ENCODE measurements at regions not wholly inside any gene's neighbourhood (a gene's known extent, or its start where the extent isn't known, plus 50 kb on each side); places are given as distances from the start of the nearest gene placed in this dataset.
"Not testable (repeated sequence)": the region's sequence is repeated elsewhere in the genome, so short reads cannot be mapped to it uniquely, and the experiment has no call there.

DNA sequence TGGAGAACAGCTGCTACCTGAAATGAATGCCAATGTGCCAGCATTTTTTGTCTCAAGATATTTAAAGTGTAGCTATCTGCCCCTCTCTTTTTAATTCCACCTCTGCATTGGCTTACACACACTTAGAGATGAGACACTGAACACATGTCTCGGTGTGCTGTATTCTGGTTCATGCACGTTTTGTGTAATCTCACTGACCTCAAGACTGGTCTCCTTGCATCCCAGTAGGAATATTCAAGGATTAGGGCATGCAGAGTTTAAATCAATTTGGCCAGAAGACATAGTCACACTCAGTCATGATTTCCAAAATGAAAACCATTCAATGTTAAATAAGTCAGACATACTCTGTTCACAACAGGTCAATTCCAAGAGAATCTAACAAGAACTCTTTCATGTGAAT lies 561.8 kb upstream of the TUSC1 start:
- DNase-seq (ENCODE audit: low read depth in 2 of 2) = no peak

DNA sequence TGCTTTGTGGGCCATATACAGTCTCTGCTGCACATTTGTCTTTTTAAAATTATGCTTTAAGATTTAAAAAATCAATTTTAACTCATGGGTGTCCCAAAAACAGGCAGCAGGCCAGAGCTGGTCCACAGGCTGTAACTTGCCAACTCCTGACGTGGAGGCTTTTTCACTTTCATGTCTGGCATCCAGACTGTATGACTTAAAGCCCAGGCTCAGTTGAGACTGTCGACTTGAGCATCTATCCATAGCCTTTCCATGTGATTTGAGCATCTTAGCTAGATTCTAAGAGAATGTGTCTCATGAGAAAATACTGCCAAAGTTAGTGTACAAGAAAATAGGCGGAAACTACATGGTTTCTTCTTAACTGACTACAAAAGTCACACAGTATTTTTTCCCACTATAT lies 559.0 kb upstream of the TUSC1 start:
- DNase-seq (ENCODE audit: low read depth in 2 of 2) = no peak

DNA sequence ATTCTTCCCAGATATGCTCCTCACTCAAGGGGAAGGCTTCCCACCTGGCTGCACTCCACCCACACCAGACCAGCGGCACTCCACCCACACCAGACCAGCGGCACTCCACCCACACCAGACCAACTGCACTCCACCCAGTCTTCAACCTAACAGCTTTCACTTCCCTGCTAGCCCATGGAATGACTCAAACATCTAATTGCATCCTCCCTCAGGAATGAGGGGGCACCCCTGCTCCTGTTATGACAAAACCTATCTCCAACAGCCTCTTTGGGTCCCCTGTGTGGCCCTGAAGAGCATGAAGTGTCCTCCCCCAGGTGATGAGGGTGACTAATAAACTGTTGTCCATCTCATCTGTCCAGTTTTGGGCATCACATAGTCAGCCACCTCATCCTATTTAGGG lies 556.6 kb upstream of the TUSC1 start:
- DNase-seq (ENCODE audit: low read depth in 2 of 2) = no peak

DNA sequence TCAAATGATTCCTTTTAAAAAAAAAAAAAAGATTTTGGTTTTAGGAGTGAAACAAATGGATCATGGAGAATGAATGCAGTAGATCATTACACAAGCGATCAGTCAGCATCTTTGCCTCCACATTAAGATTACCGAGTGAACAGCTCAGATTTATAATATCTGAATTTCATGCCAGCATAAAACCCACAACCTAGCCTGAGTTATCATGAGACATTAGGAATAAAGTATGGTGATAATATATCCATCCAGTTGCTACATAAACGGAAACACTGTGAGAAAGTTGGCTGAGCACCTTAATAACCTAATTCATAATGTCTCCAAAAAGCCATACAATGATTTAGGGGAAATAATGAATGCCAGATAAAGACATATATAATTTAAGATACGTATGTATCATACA lies 553.1 kb upstream of the TUSC1 start:
- DNase-seq (ENCODE audit: low read depth in 2 of 2) = no peak

DNA sequence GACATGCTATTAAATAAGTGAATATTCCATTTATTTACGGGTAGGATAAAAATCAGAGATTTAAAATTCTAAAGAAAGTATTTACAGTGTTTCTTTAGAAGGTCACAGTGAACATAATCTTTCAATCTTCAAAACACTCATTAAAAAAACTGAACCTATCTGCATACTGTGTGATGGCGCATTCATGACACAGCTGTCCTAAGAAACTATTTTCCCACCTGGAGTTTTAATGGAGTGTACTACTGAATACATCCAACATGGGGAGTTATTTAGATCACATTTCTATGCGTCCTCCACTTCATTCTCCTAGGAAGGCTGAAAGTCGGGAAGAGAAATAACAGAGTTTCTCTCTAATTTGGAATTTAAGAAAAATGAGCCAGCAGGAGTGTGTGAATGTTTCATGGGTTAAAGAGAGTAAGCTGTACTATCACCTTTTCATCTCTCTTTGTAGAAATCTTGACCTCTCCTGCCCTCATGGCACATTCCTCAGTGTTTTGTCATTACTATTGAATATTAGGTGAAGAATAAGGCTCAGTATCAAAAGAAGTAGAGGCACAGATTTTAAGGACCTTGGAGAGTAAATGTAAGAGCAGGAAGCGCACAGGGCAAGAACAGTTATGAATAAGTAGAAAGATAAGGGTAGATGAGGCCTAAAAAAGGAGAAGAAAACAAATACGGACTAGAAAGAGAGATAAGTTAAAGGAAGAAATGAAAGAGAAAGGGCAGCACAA lies 551.2 kb upstream of the TUSC1 start:
- DNase-seq (ENCODE audit: low read depth in 2 of 2) = no peak

DNA sequence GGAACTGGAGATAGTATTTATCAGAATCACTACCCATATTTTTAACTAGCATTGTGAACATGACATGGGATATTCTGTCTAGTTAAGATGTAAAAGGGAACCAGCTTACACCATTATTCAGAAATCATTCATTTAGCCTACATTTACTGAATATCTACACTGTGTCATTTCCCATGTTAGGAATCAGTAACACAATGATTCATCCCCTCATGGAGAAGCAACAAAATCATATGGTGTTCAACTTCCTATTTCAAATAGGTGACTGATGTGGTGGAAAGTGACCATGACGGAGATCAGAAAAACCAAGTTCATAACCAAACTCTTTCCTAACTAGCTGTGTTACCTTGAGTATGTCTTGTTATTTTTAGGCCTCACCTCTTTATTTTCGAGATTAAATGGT lies 550.0 kb upstream of the TUSC1 start:
- DNase-seq (ENCODE audit: low read depth in 2 of 2) = no peak

DNA sequence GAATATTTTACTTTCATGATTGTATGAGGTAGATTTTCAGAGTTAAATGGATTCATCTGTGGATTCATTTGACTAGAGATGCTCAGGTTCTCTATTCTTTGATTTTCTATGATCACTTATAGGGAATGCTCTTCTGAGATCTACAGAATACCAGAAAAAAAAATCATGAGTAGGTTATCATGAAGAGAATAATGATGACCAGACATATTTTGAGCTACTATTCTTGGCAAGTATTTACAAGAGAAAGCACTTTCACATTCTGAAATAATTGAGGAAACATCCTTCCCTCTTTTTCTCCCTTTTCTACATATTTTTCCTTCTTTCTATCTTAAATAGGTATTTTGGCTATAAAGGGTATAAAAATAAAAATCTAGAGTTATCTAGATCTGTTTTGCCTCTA lies 543.0 kb upstream of the TUSC1 start:
- DNase-seq (ENCODE audit: low read depth in 2 of 2) = no peak

DNA sequence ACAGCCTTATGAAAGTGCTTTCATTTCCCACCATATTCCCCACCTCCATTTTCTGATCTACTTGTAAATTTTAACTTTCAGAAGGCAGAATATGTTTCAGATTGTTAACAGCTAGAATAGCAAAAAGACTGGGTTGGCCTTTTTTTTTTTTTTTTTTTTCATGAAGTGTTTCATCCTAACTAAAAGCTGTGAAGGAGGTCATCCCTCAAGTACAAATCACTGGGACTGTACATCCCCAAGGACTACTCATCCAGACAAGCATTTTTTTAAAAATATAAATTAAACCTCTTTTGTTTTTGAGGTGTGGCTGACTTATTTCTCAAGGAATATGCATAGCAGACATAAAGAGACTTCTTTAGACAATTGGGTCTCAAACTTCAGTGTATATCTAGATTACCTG lies 542.1 kb upstream of the TUSC1 start:
- no peak for DNase-seq (ENCODE audit: low read depth in 2 of 2)

DNA sequence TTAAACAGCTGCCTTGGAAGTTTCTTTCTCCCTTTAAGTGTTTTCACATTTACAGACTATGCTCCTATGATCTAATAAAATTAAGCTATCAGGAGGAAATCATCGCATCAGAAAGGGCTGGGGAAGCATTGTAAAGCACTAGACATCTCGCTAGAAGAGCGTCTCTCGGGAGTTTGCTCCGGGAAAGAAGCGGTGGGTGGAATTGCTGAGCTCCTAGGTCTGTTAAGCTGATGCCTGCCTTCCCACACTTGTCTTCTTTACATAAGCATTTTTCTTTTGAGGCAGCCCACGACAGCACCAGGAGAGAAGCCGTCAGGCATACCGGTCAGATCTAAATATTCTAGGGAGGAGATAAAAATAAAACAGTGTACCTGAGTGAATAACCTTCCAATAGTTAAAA lies 541.7 kb upstream of the TUSC1 start:
- no peak for DNase-seq (ENCODE audit: low read depth in 2 of 2)

DNA sequence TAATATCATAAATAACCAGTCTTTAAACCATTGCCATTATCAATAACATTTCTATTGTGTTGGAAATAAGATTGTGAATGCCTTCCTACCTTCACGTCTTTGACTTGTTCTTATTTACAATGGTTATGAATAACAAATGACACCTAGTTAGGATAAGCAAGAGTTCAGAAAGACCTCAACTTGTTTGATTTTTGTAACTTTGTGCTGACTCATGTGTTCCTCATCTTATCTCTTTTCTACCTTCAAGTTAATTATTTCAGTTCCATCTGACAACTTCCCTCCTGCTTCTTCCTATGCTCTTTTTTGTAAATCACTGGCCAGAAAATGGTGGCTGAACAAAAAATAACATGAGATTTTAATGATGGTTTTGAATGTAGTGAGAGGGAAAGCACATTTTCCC lies 538.5 kb upstream of the TUSC1 start:
- DNase-seq (ENCODE audit: low read depth in 2 of 2) = no peak

DNA sequence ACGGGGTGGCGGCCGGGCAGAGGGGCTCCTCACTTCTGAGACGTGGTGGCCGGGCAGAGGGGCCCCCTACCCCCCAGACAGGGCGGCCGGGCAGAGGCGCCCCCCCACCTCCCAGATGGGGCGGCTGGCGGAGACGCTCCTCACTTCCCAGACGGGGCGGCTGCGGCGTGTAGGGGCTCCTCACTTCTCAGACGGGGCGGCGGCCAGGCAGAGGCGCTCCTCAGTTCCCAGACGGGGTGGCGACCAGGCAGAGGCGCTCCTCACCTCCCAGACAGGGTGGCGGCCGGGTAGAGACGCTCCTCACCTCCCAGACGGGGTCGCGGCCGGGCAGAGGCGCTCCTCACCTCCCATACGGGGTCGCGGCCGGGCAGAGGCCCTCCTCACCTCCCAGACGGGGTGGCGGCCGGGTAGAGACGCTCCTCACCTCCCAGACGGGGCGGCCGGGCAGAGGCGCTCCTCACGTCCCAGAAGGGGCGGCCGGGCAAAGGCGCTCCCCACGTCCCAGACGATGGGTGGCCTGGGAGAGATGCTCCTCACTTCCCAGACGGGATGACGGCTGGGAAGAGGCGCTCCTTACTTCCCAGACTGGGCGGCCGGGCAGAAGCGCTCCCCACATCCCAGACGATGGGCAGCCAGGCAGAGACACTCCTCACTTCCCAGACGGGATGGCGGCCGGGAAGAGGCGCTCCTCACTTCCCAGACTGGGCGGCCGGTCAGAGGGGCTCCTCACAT lies 536.6 kb upstream of the TUSC1 start:
- DNase-seq (ENCODE audit: low read depth in 2 of 2) = not testable (repeated sequence)

DNA sequence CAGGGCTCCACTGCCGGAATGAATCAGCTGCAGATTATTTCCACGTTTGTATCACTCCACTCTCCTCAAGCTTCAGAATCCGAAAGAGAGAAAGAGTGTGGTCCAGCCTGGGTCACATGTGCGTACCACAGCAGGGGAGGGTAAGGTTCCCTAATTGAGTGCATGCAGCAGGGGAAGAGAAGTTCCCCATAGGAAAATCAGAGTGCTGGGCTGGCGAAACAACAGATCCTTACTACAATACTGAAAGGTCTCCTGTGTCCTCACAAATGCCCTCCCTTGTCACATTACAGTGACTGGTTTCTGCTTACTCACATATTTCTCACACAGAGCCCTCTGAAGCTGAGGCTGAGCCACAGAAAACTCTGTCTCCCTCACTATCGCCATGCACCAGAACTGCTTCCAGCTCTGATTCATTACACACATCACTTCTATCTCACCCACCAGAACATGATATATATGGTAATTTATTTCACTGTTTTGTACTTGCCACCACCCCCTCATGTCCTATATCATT lies 532.2 kb upstream of the TUSC1 start:
- DNase-seq (ENCODE audit: low read depth in 2 of 2) = peak in 1 of 2 experiments; percentile 23

DNA sequence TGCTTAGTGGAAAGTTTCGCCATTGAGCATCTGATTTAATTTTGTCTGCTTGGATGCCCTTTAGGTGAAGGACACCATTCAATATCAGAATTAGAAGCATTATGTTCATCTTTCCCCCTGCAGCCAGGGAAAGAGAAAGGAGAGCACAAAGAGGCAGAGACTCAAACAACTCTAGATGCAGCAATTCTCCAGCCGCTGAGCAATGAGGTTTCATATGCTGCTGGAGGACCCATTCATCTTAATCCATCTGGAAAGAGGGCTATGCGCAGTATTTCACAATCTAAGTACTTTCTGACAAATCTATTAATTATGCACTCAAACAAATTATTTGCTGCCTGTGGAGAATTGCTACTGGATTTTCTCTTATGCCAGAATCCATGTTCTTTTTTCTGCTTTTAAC lies 527.0 kb upstream of the TUSC1 start:
- peak in 1 of 2 experiments; percentile 8 for DNase-seq (ENCODE audit: low read depth in 2 of 2)

DNA sequence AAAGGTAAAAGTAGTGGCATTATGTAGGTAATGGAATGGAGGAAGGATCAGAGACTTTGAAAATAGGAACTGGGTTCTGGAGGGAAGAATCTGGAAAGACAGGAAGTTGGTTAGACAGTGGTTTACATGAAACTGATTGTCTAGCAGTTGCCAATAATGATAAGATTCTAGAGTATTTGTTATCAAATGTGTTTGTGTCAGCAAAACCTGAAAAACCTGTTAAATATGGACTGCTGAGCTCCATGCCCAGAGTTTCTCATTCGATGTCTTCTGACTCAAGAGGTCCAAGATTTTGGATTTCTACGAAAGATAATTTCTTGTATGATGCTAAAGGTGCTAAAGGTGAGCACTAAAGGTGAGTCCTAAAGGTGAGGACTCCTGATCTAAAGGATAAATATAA lies 515.0 kb upstream of the TUSC1 start:
- DNase-seq (ENCODE audit: low read depth in 2 of 2) = no peak

DNA sequence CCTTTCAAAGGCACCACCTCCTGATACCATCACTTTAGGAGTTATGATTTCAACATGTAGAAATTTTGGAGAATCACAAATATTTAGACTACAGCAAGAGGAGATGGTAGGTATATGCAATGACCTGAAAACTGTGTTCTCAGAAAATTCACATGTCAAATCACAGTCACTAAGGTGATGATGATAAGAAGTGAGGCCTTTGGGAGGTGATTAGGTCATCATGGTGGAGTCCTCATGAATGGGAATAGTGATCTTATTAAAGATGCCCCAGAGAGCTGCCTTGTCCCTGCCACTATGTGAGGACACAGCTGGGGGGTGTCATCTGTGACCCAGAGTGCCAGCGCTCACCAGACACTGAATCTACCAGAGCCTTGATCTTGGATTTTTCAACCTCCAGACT lies 513.5 kb upstream of the TUSC1 start:
- DNase-seq (ENCODE audit: low read depth in 2 of 2) = no peak

DNA sequence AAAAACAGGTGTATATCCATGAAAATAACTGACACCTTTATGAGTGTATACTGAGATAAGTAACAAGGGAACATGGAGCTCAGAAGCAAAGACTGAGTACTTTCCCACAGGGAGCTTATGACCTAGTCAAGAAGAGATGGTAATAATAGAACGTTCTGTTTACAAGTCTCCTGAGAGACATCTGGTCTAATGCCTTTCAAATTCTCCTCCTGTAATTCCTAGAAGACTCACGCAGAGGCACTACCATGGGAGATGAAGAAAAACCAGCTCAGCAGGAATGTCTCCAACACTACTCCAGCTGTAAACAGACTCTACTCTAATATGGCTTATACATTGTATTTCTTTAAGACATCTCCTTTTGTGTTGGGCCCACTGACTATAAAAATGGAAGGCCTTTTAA lies 503.6 kb upstream of the TUSC1 start:
- no peak for DNase-seq (ENCODE audit: low read depth in 2 of 2)

DNA sequence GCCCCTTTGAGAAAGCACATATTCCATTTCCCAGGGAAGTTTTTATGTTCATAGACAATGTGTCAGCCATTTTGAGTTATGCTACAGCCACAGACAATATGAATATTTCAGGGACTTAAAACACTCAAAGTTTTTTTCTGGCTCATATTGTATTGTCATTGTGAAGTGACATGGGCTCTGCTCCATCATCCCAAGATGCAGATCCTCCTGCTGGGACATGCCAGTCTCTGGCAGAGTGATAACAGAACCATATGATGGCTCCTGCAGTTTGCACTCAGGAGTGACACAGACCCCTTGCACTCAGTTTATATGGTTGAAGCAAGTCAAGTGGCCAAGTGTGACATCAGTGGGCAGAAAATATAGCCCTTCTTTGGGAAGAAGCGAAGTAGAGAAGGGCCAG lies 498.4 kb upstream of the TUSC1 start:
- DNase-seq (ENCODE audit: low read depth in 2 of 2) = no peak

DNA sequence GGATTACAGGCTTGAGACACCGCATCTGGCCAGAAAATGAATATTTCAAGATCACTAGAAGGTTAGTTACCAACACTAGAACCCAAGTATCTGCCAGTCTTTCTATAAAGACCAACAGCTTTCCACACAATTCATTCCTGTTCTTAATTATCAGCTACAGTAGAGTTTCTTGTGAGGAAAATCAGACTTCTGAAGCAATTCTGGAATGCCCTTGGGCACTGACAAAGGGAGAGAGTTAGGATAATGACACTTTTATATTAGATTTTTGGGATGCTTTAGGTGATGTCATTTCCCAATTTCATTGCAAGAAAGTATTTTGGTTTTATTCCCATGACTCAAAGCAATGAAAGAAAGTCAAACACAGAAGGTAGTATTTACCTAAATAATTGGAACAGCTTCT lies 497.0 kb upstream of the TUSC1 start:
- peak; percentile 60 to 71 for DNase-seq (ENCODE audit: low read depth in 2 of 2)

DNA sequence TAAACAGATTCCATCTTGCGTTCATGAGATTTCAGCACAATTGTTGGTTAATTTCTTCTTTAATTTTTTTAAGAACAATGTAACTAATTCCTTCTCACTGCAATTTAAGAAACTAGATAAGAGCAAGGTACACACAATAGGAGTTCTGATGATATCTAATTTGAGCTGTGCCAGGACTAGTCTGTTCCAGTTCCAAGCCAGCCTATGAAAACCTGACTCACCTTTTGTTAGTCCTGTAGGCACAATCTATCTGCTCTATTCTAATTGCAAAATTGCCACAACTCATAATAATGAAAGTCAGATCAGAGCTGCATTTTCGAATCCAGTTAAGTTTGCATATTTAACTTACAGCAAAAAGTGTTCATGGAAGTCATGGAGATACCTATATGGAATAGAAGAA lies 494.1 kb upstream of the TUSC1 start:
- no peak for DNase-seq (ENCODE audit: low read depth in 2 of 2)

DNA sequence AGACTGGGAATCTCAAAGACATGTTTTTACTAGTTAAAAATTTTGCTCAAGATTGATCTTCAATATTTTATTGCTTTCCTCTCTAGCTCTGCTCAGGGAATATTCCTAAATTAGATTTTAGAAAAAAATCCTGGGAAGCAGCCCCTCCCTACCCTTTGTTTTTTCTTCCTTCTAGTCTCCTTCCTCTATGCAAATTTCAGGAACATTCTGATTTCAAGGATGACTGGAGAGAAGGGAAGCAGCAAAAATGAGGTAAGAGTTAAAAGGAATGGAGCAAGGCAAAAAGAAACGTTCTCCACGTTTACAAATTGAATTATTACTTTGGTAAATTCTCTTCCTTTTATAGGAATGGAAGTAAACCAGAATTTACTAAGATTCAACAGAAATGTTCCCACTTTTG lies 493.4 kb upstream of the TUSC1 start:
- DNase-seq (ENCODE audit: low read depth in 2 of 2) = no peak

DNA sequence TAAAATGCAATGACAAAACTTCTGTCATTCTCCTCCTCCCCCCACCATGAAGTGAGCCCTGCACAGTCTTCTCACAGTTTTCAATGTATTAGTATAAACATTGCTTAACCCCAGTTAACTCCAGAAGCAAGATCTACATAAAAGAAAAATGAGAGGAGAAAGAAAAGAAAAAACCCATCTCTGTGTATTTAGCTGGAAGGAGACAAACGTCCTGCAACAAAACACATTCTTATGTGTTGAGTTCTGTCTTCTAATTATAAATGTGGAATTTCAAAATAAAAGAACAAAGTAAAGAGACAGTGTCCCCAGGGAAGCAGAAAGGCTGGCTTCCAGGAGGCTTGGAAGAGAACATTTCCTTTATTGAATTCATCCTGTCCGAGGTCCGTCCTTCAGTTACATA lies 491.9 kb upstream of the TUSC1 start:
- DNase-seq (ENCODE audit: low read depth in 2 of 2) = peak; percentile 39 to 40

DNA sequence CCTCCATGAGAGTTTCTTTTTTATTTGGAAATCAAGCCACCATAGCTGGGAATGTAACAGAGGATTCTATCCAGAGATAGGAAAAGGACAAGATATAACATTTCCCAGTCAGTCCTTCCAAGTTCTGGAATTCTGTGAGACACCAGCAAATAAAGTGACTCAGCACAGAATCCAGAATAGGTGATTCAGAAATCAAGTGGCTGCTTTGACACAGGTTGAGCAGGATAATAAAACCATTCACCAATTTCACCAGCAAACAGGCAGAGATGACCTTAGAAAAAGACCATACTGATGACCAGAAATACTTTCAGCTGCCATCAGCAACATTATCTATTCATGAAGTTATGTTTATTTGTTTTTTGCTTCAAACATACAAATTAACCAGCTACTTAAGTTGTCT lies 491.5 kb upstream of the TUSC1 start:
- no peak for DNase-seq (ENCODE audit: low read depth in 2 of 2)

DNA sequence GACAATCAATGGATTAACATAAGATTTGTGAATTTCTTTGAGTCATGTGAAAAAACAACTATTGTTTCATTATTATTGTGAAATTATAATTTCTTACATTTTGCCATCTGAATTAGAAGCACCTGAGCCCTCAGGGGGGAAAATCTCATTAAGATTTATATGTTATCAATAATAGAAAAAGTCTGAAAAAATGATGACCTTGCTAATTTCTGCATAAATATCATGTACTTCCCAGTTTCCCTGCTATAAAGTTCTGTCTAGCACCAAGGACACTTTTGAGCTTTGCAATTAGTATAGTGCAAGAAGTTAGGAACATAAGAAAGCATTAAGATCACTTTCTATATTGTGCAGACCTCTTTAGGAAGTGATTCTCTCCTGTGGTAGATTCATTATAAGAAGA lies 488.3 kb upstream of the TUSC1 start:
- no peak for DNase-seq (ENCODE audit: low read depth in 2 of 2)
